AG04450 (cell line): ENCODE measurements at regions not wholly inside any gene's neighbourhood (a gene's known extent, or its start where the extent isn't known, plus 50 kb on each side); places are given as distances from the start of the nearest gene placed in this dataset.
A peak's percentile ranks its signal among the peaks of the same experiment; 100 is the strongest.

Source experiments
- CTCF ChIA-PET: fragments of 300-600, 350-600 bp; formaldehyde crosslinking; extraction: SDS; loops from one replicate; lab custom pipeline; 2022; ENCODE audit warnings: antibody characterized with exemption, inconsistent platforms; lab: Charles Lee
- POLR2A ChIA-PET: fragments of 350-600 bp; formaldehyde crosslinking; extraction: SDS; loops from one replicate; lab custom pipeline; 2021; ENCODE audit warnings: antibody characterized with exemption, inconsistent platforms; lab: Yijun Ruan, JAX
- DNase-seq: peaks from one replicate; pipeline ENCODE4 v3.0.0-alpha.2; 2011; ENCODE audit warnings: low read depth, low spot score
- H3K27ac ChIP-seq: one replicate; pipeline ENCODE4 v1.5.1; 2012; ENCODE audit warnings: low read depth, low read length, control low read depth
- H3K27me3 ChIP-seq: one replicate; pipeline ENCODE4 v1.6.0; 2012; ENCODE audit warnings: low read length; ENCODE audit not compliant: control insufficient read depth, insufficient read depth
- H3K4me3 ChIP-seq: 2 replicates; pipeline ENCODE4 v1.5.1; 2011; ENCODE audit warnings: mild to moderate bottlenecking, low read depth, low read length, control low read depth
- H3K9me3 ChIP-seq: 2 replicates; pipeline ENCODE4 v1.5.1; 2012; ENCODE audit warnings: low read length; ENCODE audit not compliant: control insufficient read depth, insufficient read depth
- TF ChIP-seq, protein P1 (sequence below): IDR thresholded peaks from 2 replicates; pipeline ENCODE4 v1.5.1; 2011; ENCODE audit warnings: low read depth, low read length, control low read depth, inconsistent platforms

- DNase-seq = peak; percentile 73
- POLR2A ChIA-PET = interaction anchor here (0.7 kb wide), 3 partner anchors 187 to 236 kb away, joined by 3 to 4 read pairs (median 4); no protein-coding TSS in a partner anchor
Observed at GRCh38 chr9:18255158-18255629, 218.8 kb upstream of the ADAMTSL1 start.

GRCh38 chr9:18255747-18256146, 218.2 kb upstream of the ADAMTSL1 start:
- TF ChIP-seq, protein P1, sequence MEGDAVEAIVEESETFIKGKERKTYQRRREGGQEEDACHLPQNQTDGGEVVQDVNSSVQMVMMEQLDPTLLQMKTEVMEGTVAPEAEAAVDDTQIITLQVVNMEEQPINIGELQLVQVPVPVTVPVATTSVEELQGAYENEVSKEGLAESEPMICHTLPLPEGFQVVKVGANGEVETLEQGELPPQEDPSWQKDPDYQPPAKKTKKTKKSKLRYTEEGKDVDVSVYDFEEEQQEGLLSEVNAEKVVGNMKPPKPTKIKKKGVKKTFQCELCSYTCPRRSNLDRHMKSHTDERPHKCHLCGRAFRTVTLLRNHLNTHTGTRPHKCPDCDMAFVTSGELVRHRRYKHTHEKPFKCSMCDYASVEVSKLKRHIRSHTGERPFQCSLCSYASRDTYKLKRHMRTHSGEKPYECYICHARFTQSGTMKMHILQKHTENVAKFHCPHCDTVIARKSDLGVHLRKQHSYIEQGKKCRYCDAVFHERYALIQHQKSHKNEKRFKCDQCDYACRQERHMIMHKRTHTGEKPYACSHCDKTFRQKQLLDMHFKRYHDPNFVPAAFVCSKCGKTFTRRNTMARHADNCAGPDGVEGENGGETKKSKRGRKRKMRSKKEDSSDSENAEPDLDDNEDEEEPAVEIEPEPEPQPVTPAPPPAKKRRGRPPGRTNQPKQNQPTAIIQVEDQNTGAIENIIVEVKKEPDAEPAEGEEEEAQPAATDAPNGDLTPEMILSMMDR = no peak
- no peaks in the 10 kb centered on the region for H3K9me3 ChIP-seq
- no peak overlapping the region for H3K4me3 ChIP-seq
- H3K27ac ChIP-seq = no peak overlapping the region
- POLR2A ChIA-PET = interaction anchor here (0.7 kb wide), 3 partner anchors 187 to 235 kb away, joined by 3 to 4 read pairs (median 4); no protein-coding TSS in a partner anchor
- no peak for DNase-seq
- H3K27me3 ChIP-seq = no peaks in the 10 kb centered on the region
- CTCF ChIA-PET = interaction anchor here (0.6 to 5.9 kb wide), 29 partner anchors 8 to 1202 kb away, joined by 3 to 137 read pairs (median 5); partner anchors contain the start of genes ADAMTSL1 and RRAGA

More at GRCh38 chr9:18255158-18255629, 218.8 kb upstream of the ADAMTSL1 start:
- Histone ChIP-seq H3K4me3 (no peak overlapping the region), H3K9me3 (no peaks in the 10 kb centered on the region), H3K27ac (no peak overlapping the region), H3K27me3 (no peaks in the 10 kb centered on the region)
- CTCF ChIA-PET = interaction anchor here (0.5 to 5.9 kb wide), 84 partner anchors 8 to 1203 kb away, joined by 3 to 137 read pairs (median 4); partner anchors contain the start of genes ADAMTSL1 and RRAGA
- TF ChIP-seq, protein P1 = peak; percentile 91

DNA sequence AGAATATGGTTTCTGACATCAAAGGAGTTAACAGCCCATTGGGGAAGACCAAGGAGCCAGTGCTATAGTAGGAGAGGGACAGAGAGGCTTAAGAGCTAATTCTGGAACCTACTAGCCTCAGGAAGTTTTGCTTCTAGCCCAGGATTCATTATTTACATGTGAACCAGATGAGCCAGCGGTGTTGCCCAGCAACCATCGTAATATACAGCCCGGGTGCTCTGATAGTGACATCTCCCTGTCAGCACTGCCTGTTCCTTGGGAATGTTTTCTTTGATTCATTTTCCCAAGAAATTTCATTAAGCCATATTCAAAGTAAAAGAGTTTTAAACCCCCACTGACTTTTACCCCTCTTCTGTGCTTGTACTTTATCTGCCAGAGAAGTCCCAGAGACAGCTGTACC, 217.4 kb upstream of the ADAMTSL1 start:
- H3K27ac ChIP-seq = no peak overlapping the region
- H3K27me3 ChIP-seq = no peaks in the 10 kb centered on the region
- DNase-seq = no peak
- TF ChIP-seq, protein P1 = no peak
- CTCF ChIA-PET = interaction anchor here (0.6 to 5.9 kb wide), 9 partner anchors 9 to 770 kb away, joined by 3 to 137 read pairs (median 3); no protein-coding TSS in a partner anchor
- H3K9me3 ChIP-seq = no peaks in the 10 kb centered on the region
- no peak overlapping the region for H3K4me3 ChIP-seq
- POLR2A ChIA-PET = no interaction called here

- Histone ChIP-seq H3K9me3 (no peaks in the 10 kb centered on the region), H3K27me3 (no peaks in the 10 kb centered on the region), H3K4me3 (no peak overlapping the region), H3K27ac (no peak overlapping the region)
- ChIA-PET CTCF (interaction anchor here (0.6 to 3.2 kb wide), 2 partner anchors 183 to 255 kb away, joined by 5 to 25 read pairs; no protein-coding TSS in a partner anchor), POLR2A (no interaction called here)
- DNase-seq = no peak
- TF ChIP-seq, protein P1 = no peak
Observed at GRCh38 chr9:18260521-18260920, 213.4 kb upstream of the ADAMTSL1 start.

- H3K27me3 ChIP-seq = no peaks in the 10 kb centered on the region
- no peak overlapping the region for H3K4me3 ChIP-seq
- TF ChIP-seq, protein P1 = no peak
- no peak overlapping the region for H3K27ac ChIP-seq
- ChIA-PET POLR2A (no interaction called here), CTCF (interaction anchor here (0.5 to 3.2 kb wide), 3 partner anchors 18 to 230 kb away, joined by 3 to 25 read pairs (median 3); no protein-coding TSS in a partner anchor)
- DNase-seq = no peak
- H3K9me3 ChIP-seq = no peaks in the 10 kb centered on the region
Observed at GRCh38 chr9:18261181-18261580, 212.8 kb upstream of the ADAMTSL1 start.
